ENCODE measurements at regions not wholly inside any gene's neighbourhood (a gene's known extent, or its start where the extent isn't known, plus 50 kb on each side); places are given as distances from the start of the nearest gene placed in this dataset.

DNA sequence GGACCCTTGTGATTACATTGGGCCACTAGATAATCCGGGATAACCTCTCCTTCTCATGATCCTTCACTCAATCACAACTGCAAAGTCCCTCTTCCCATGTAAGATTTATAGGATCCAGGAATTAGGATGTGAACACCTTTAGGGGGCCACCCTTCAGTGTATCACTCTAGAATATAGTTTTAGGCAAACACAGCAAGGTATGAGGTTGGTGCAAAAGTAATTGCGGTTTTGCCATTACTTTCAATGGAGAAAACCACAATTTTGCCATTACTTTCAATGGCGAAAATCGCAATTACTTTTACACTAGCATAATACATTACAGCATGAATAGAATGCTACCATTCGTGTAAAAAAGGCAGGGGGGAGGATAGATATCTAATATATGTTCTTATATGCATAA, 104.0 kb downstream of the BAMBI start:
- Histone ChIP-seq H3K27me3 (no peaks in the 10 kb centered on the region), H3K36me3 (no peaks in the 10 kb centered on the region), H3K27ac (no peak overlapping the region), H3K9me3 (no peaks in the 10 kb centered on the region), H3K4me1 (no peaks in the 10 kb centered on the region), H3K4me3 (no peak overlapping the region)
- 92 to 95% methylated on average over 5 of the region's 5 CpGs for WGBS, 2 donors
- no peak for TF ChIP-seq POLR2A (IDR thresholded peaks at IDR 0.05)
- TF ChIP-seq, protein P1, sequence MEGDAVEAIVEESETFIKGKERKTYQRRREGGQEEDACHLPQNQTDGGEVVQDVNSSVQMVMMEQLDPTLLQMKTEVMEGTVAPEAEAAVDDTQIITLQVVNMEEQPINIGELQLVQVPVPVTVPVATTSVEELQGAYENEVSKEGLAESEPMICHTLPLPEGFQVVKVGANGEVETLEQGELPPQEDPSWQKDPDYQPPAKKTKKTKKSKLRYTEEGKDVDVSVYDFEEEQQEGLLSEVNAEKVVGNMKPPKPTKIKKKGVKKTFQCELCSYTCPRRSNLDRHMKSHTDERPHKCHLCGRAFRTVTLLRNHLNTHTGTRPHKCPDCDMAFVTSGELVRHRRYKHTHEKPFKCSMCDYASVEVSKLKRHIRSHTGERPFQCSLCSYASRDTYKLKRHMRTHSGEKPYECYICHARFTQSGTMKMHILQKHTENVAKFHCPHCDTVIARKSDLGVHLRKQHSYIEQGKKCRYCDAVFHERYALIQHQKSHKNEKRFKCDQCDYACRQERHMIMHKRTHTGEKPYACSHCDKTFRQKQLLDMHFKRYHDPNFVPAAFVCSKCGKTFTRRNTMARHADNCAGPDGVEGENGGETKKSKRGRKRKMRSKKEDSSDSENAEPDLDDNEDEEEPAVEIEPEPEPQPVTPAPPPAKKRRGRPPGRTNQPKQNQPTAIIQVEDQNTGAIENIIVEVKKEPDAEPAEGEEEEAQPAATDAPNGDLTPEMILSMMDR (IDR thresholded peaks at IDR 0.05) = no peak
- no peak for TF ChIP-seq EP300 (IDR thresholded peaks at IDR 0.05)
- DNase-seq (ENCODE audit: low spot score in 2 of 2) = no peak

DNA sequence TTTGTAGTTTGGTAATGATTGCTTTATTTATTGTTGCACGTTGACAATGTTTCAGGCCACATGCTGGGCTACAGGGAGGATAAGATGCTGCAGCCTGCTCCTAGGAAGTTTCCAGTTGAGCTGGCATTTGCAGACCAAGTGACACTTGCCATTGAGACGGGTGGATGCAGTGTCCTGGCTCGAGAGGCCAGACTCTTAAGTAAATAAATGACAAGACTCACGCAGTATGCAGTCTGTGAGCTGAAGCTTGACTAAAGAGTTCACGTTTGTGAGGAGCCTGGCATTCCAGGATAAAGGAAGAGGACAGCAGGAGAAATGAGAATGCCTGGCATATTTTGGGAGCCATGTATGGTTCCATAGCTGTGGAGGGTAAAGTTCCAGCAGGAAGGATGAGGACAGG, 105.8 kb downstream of the BAMBI start:
- 75 to 80% methylated on average over 5 of the region's 5 CpGs for WGBS, 2 donors
- DNase-seq (ENCODE audit: low spot score in 2 of 2) = no peak
- TF ChIP-seq POLR2A (IDR thresholded peaks at IDR 0.05) = no peak
- TF ChIP-seq, protein P1 (IDR thresholded peaks at IDR 0.05) = no peak
- no peak for TF ChIP-seq EP300 (IDR thresholded peaks at IDR 0.05)

DNA sequence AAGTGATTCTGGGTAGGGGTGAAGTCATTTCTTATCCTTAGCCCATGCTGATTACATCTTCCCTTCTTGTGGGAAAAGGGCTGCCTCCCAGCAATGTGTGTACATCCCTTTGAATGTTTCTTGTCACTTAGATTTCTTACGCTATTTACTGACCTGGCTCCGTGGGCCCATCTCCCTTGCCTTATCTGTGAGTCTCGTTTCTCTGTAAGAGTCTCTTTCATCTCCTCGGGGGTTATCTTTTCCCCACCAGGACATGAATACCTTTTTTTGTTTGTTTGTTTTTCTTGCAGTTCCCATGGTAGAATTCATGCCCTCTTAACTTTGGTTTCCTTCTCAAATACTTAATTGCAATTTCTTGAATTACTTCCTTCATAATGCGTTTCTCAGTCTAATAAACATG, 107.7 kb downstream of the BAMBI start:
- no peak for DNase-seq (ENCODE audit: low spot score in 2 of 2)
- WGBS, 2 donors = 66 to 68% methylated on average over 5 of the region's 5 CpGs
- no peak for TF ChIP-seq EP300 (IDR thresholded peaks at IDR 0.05)
- Histone ChIP-seq H3K27me3 (no peaks in the 10 kb centered on the region), H3K27ac (no peak overlapping the region), H3K36me3 (no peaks in the 10 kb centered on the region), H3K9me3 (no peaks in the 10 kb centered on the region), H3K4me3 (no peak overlapping the region), H3K4me1 (peaks cover 0 to 12% (median 0%) of the 10 kb centered on the region in 4 donors)

More for the DNA sequence above, 105.8 kb downstream of the BAMBI start:
- H3K9me3 ChIP-seq = no peaks in the 10 kb centered on the region
- no peaks in the 10 kb centered on the region for H3K27me3 ChIP-seq
- no peak overlapping the region for H3K27ac ChIP-seq
- no peaks in the 10 kb centered on the region for H3K4me1 ChIP-seq
- H3K36me3 ChIP-seq = no peaks in the 10 kb centered on the region
- H3K4me3 ChIP-seq = no peak overlapping the region

DNA sequence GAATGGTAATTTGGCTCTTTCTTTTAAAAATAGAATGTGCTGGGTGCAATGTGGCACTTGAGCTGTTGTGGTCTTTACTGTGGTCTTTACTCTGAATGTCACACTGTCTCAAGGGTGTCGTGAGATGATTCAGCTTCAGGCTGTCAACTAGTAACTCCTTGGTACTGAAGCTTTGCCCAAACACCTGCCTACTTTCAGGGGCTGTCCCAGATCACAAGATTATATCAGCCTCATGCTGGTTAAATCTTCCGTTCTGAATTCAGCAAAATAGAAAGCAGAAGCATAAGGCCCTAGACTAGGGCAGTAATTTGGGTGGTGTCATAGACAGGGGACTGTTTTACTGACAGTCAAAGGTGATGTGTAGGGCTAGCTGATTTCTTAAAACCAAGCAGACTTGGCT, 110.9 kb downstream of the BAMBI start:
- H3K27me3 ChIP-seq = no peaks in the 10 kb centered on the region
- no peaks in the 10 kb centered on the region for H3K9me3 ChIP-seq
- H3K4me3 ChIP-seq = no peak overlapping the region
- H3K27ac ChIP-seq = no peak overlapping the region
- peaks cover 0 to 12% (median 0%) of the 10 kb centered on the region in 4 donors for H3K4me1 ChIP-seq
- no peaks in the 10 kb centered on the region for H3K36me3 ChIP-seq
- TF ChIP-seq EP300 (IDR thresholded peaks at IDR 0.05) = no peak
- TF ChIP-seq, protein P1 (IDR thresholded peaks at IDR 0.05) = no peak
- no peak for TF ChIP-seq POLR2A (IDR thresholded peaks at IDR 0.05)
- no peak for DNase-seq (ENCODE audit: low spot score in 2 of 2)
- 72 to 81% methylated on average over 2 of the region's 2 CpGs for WGBS, 2 donors

DNA sequence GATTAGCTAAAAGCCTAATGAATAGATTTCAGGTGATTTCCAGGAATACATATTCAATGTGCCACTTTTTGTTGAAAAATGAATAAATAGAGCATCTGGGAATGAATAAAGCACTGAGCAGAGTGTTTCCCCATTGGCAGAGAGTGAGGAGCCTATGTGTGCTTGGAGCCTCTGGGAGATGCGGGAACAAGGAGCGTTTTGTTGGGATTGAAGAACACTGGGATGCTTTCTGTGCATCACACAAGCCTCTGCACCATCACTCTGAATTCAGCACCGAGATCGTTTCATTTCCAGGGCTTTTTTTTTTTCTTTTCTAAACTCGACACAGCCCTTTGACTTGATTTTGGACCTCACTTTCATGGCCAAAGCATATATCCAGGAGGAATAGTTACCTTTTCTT, 111.4 kb downstream of the BAMBI start:
- Histone ChIP-seq H3K4me1 (peaks cover 0 to 12% (median 0%) of the 10 kb centered on the region in 4 donors), H3K27me3 (no peaks in the 10 kb centered on the region), H3K27ac (no peak overlapping the region), H3K9me3 (no peaks in the 10 kb centered on the region), H3K36me3 (no peaks in the 10 kb centered on the region), H3K4me3 (no peak overlapping the region)
- DNase-seq (ENCODE audit: low spot score in 2 of 2) = no peak
- WGBS, 2 donors = 15 to 46% methylated on average over 5 of the region's 5 CpGs
- no peak for TF ChIP-seq EP300 (IDR thresholded peaks at IDR 0.05)
- TF ChIP-seq, protein P1 (IDR thresholded peaks at IDR 0.05) = no peak
- no peak for TF ChIP-seq POLR2A (IDR thresholded peaks at IDR 0.05)

- Histone ChIP-seq H3K4me3 (no peak overlapping the region), H3K36me3 (no peaks in the 10 kb centered on the region), H3K9me3 (no peaks in the 10 kb centered on the region), H3K4me1 (peaks cover 0 to 12% (median 0%) of the 10 kb centered on the region in 4 donors), H3K27me3 (no peaks in the 10 kb centered on the region), H3K27ac (no peak overlapping the region)
- no peak for DNase-seq (ENCODE audit: low spot score in 2 of 2)
- no peak for TF ChIP-seq POLR2A (IDR thresholded peaks at IDR 0.05)
- TF ChIP-seq, protein P1 (IDR thresholded peaks at IDR 0.05) = no peak
- TF ChIP-seq EP300 (IDR thresholded peaks at IDR 0.05) = no peak
- 78 to 86% methylated on average over 8 of the region's 8 CpGs for WGBS, 2 donors
Measured at GRCh38 chr10:28790146-28790545, 112.8 kb downstream of the BAMBI start.

All from tibial nerve (tissue), 4 donors.